ENCODE measurements at regions not wholly inside any gene's neighbourhood (a gene's known extent, or its start where the extent isn't known, plus 50 kb on each side); places are given as distances from the start of the nearest gene placed in this dataset.

GRCh38 chr7:51882412-51882811 lies 565.8 kb upstream of the COBL start:
- DNase-seq = no peak
- H3K36me3 ChIP-seq (ENCODE audit: low read depth) = no peaks in the 10 kb centered on the region
- H3K4me1 ChIP-seq (ENCODE audit: low read depth) = no peaks in the 10 kb centered on the region
- no peak overlapping the region for H3K4me3 ChIP-seq
- no peak for TF ChIP-seq CTCF (IDR thresholded peaks at IDR 0.05)
- H3K9me3 ChIP-seq = no peaks in the 10 kb centered on the region
- ATAC-seq = no peak
- intact Hi-C loops (cut with DNase I, micrococcal nuclease) = no loop called here

GRCh38 chr7:51881309-51881708 lies 564.7 kb upstream of the COBL start:
- Histone ChIP-seq H3K4me3 (no peak overlapping the region), H3K4me1 (ENCODE audit: low read depth) (no peaks in the 10 kb centered on the region), H3K9me3 (no peaks in the 10 kb centered on the region), H3K36me3 (ENCODE audit: low read depth) (no peaks in the 10 kb centered on the region)
- TF ChIP-seq CTCF (IDR thresholded peaks at IDR 0.05) = no peak
- DNase-seq = no peak
- ATAC-seq = no peak
- intact Hi-C loops (cut with DNase I, micrococcal nuclease) = no loop called here

- no peak for DNase-seq
- H3K9me3 ChIP-seq = no peaks in the 10 kb centered on the region
- no peak overlapping the region for H3K4me3 ChIP-seq
- H3K36me3 ChIP-seq (ENCODE audit: low read depth) = no peaks in the 10 kb centered on the region
- no peak for TF ChIP-seq CTCF (IDR thresholded peaks at IDR 0.05)
- ATAC-seq = no peak
- H3K4me1 ChIP-seq (ENCODE audit: low read depth) = no peaks in the 10 kb centered on the region
- intact Hi-C loops (cut with DNase I, micrococcal nuclease) = no loop called here
Observed at GRCh38 chr7:51878865-51879264, 562.3 kb upstream of the COBL start.

- no peaks in the 10 kb centered on the region for H3K36me3 ChIP-seq (ENCODE audit: low read depth)
- no peak for ATAC-seq
- H3K4me3 ChIP-seq = no peak overlapping the region
- no peak for TF ChIP-seq CTCF (IDR thresholded peaks at IDR 0.05)
- H3K9me3 ChIP-seq = no peaks in the 10 kb centered on the region
- intact Hi-C loops (cut with DNase I, micrococcal nuclease) = no loop called here
- no peak for DNase-seq
- no peaks in the 10 kb centered on the region for H3K4me1 ChIP-seq (ENCODE audit: low read depth)
Observed at GRCh38 chr7:51869452-51869851, 552.8 kb upstream of the COBL start.

- intact Hi-C loops (cut with DNase I, micrococcal nuclease) = no loop called here
- ATAC-seq (no peak), DNase-seq (no peak)
- Histone ChIP-seq H3K9me3 (no peaks in the 10 kb centered on the region), H3K4me3 (no peak overlapping the region), H3K4me1 (ENCODE audit: low read depth) (no peaks in the 10 kb centered on the region), H3K36me3 (ENCODE audit: low read depth) (no peaks in the 10 kb centered on the region)
- TF ChIP-seq CTCF (IDR thresholded peaks at IDR 0.05) = no peak
Observed at GRCh38 chr7:51867117-51867516, 550.5 kb upstream of the COBL start.

- Histone ChIP-seq H3K36me3 (ENCODE audit: low read depth) (no peaks in the 10 kb centered on the region), H3K9me3 (peaks cover 3% of the 10 kb centered on the region), H3K4me1 (ENCODE audit: low read depth) (no peaks in the 10 kb centered on the region), H3K4me3 (no peak overlapping the region)
- ATAC-seq (no peak), DNase-seq (no peak)
- TF ChIP-seq CTCF (IDR thresholded peaks at IDR 0.05) = no peak
- intact Hi-C loops (cut with DNase I, micrococcal nuclease) = no loop called here
Observed at GRCh38 chr7:51860305-51860704, 543.7 kb upstream of the COBL start.
